Suppressor macrophage treated with lipopolysaccharide for 4 hours (primary cell): ENCODE measurements at regions not wholly inside any gene's neighbourhood (a gene's known extent, or its start where the extent isn't known, plus 50 kb on each side); places are given as distances from the start of the nearest gene placed in this dataset.
"Not testable (repeated sequence)": the region's sequence is repeated elsewhere in the genome, so short reads cannot be mapped to it uniquely, and the experiment has no call there.

Source experiments
- DNase-seq: peaks from one replicate; pipeline ENCODE4 v3.0.0-alpha.2; 2020

- no peak for DNase-seq
These were observed 81.4 kb upstream of the TBC1D5 start for GRCh38 chr3:17823816-17824215.

- no peak for DNase-seq
These were observed 80.6 kb upstream of the TBC1D5 start for GRCh38 chr3:17823036-17823435.

GRCh38 chr3:17820704-17821103 is 78.3 kb upstream of the TBC1D5 start:
- DNase-seq: no peak

- DNase-seq: no peak
These were observed 77.8 kb upstream of the TBC1D5 start for GRCh38 chr3:17820275-17820674.

- not testable (repeated sequence) for DNase-seq
These were observed 75.5 kb upstream of the TBC1D5 start for GRCh38 chr3:17817973-17818372.

- no peak for DNase-seq
These were observed 75.1 kb upstream of the TBC1D5 start for GRCh38 chr3:17817545-17817944.

- DNase-seq: not testable (repeated sequence)
These were observed 74.4 kb upstream of the TBC1D5 start for GRCh38 chr3:17816839-17817238.

- not testable (repeated sequence) for DNase-seq
These were observed 69.9 kb upstream of the TBC1D5 start for GRCh38 chr3:17812328-17812727.

- no peak for DNase-seq
These were observed 69.2 kb upstream of the TBC1D5 start for GRCh38 chr3:17811646-17812045.

- DNase-seq: no peak
These were observed 68.3 kb upstream of the TBC1D5 start for GRCh38 chr3:17810759-17811158.

GRCh38 chr3:17808994-17809393 is 66.6 kb upstream of the TBC1D5 start:
- no peak for DNase-seq

- no peak for DNase-seq
These were observed 64.4 kb upstream of the TBC1D5 start for GRCh38 chr3:17806876-17807275.

- DNase-seq: no peak
These were observed 63.8 kb upstream of the TBC1D5 start for GRCh38 chr3:17806201-17806600.

- DNase-seq: no peak
These were observed 63.1 kb upstream of the TBC1D5 start for GRCh38 chr3:17805461-17805940.

- DNase-seq: no peak
These were observed 60.5 kb upstream of the TBC1D5 start for GRCh38 chr3:17802950-17803349.

- DNase-seq: no peak
These were observed 58.7 kb upstream of the TBC1D5 start for GRCh38 chr3:17801131-17801530.

- DNase-seq: no peak
These were observed 57.8 kb upstream of the TBC1D5 start for GRCh38 chr3:17800232-17800631.

GRCh38 chr3:17799312-17799711 is 56.9 kb upstream of the TBC1D5 start:
- DNase-seq: no peak

- no peak for DNase-seq
These were observed 55.6 kb upstream of the TBC1D5 start for GRCh38 chr3:17798000-17798399.

GRCh38 chr3:17795711-17796110 is 53.3 kb upstream of the TBC1D5 start:
- peak; percentile 69 for DNase-seq

GRCh38 chr3:17795280-17795679 is 52.8 kb upstream of the TBC1D5 start:
- DNase-seq: no peak

GRCh38 chr3:17793542-17794195 is 51.2 kb upstream of the TBC1D5 start:
- no peak for DNase-seq
